DMS53 treated with DMSO at 0.1 percent for 48 hours (cell line): ENCODE measurements at regions not wholly inside any gene's neighbourhood (a gene's known extent, or its start where the extent isn't known, plus 50 kb on each side); places are given as distances from the start of the nearest gene placed in this dataset.

Experiments
- DNase-seq: peaks from one replicate; lab custom pipeline; 2025; ENCODE audit not compliant: unreplicated experiment; lab: John Stamatoyannopoulos, UW

GRCh38 chr4:108301545-108302251, 133.0 kb upstream of the LEF1 start:
- DNase-seq, result no peak

DNA sequence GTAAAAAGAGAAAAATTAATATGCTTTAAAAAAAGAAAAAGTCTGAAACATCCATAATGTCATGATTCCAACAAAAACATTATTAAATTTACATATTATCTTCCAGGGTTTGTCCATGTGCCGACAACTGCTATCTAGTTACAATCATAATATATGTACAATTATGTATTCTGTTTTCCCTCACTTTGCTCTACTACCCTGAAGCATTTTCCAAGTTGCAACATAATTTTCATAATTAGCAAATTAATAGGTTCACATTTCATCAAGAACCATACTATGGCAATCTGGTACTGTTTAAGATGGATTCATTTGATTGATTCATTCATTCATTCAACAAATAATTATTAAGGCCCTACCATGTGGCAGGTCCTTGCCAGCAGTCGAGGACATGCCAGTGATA, 128.9 kb upstream of the LEF1 start:
- DNase-seq, result no peak

DNA sequence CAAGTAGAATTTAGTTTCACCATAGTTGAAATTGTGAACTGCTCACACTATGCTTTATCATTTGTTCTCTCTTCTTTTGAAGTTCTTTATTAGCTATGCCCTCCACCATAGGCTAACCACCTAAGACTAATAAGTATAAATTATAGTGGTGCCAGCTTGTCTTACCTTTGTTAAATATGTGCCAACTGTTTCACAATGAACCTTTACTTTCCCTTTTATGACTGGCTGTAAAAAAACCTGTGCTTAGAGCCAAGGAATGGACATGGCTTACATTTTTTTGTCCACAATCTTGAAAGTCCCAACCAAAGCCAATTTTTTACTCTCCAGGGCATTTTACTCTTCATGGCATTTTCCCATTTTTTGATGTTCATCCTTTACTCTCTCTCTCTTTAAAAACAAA, 123.5 kb upstream of the LEF1 start:
- DNase-seq, result no peak

DNA sequence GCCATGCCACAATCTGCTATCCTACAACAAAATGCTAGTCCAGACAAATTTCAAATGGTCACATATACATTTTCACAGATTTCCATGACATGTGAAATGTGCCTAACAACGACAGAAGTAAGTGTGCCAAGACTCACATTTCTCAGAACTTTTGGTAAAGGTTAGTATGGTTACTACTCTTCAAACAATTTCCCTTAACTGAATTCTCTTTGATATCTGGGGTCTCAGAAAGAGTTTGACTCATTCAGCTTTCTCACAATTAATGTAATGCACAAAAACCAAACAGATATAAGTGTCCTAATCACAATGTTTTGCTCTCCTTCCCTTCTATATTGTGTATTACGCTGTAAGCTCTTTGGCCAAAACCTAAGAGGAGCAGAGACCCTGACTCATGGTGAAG, 122.4 kb upstream of the LEF1 start:
- DNase-seq, result no peak

GRCh38 chr4:108287834-108288413, 119.2 kb upstream of the LEF1 start:
- DNase-seq, result no peak

GRCh38 chr4:108280072-108280471, 111.3 kb upstream of the LEF1 start:
- no peak for DNase-seq

GRCh38 chr4:108276690-108277089, 108.0 kb upstream of the LEF1 start:
- no peak for DNase-seq

- no peak for DNase-seq
Observed at GRCh38 chr4:108272986-108273385, 104.3 kb upstream of the LEF1 start.

GRCh38 chr4:108272561-108272960, 103.8 kb upstream of the LEF1 start:
- DNase-seq, result peak; percentile 30

GRCh38 chr4:108272046-108272445, 103.3 kb upstream of the LEF1 start:
- peak; percentile 37 for DNase-seq

DNA sequence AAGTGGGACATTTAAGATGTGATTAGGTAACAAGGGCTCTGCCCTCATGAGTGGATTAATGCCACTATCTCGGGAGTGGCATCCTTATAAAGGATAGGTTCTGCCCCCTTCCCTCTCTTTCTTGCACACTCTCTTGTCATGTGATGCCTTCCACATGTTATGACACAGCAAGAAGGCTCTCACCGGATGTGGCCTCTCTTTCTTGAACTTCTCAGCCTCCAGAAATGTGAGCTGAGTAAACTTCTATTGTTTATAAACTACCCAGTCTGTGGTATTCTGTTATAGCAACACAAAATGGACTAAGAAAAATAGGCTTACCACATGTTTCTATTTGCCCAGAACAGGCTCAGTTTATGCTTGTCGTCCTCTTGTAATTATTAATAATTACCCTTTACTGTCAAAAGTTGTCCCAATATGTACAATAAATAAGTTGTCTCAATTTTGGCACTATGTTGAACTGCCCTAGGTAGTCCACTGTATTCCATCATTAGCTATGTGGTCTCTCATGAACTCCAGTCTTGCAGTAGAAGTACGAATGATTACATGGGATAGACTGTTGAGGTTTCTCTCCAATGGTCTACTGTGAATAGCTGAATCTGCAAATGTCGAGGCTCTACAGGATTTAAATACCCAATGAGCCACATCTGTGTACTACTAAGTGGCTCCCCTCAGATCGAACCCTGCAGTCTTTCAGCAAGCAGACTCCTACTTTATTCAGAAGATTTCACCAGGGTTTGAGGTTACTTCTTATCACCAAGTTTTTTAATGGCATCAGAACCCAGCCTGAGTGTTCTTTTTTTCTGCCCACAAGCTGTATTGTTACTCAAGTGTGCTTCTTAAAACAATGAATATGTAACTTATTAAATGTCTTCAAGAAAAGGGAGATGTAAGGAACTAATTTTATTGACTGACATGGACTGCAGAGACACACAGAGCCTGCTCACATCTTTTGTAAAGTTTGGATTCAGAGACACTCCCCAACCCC, 102.0 kb upstream of the LEF1 start:
- no peak for DNase-seq

GRCh38 chr4:108264693-108265092, 96.0 kb upstream of the LEF1 start:
- no peak for DNase-seq

DNA sequence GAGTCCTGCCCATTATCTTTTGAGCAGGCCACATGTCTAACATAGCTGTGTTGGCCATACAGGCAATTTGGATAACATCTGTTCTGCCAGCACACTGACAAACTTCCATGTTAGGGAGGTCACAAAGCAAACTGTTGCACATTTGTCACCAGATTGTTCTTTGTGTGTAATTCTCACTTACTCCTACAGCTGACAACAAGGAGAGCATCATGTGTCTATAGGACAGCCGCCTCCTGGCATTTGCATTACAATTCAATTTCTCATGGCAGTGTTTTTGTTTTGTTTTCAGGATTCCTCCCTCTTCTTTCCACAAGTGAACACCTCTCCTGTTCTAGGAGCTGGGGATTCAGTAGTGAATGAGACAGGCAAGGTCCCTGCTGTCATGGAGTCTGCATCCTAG, 94.3 kb upstream of the LEF1 start:
- no peak for DNase-seq

GRCh38 chr4:108261026-108261425, 92.3 kb upstream of the LEF1 start:
- no peak for DNase-seq

DNA sequence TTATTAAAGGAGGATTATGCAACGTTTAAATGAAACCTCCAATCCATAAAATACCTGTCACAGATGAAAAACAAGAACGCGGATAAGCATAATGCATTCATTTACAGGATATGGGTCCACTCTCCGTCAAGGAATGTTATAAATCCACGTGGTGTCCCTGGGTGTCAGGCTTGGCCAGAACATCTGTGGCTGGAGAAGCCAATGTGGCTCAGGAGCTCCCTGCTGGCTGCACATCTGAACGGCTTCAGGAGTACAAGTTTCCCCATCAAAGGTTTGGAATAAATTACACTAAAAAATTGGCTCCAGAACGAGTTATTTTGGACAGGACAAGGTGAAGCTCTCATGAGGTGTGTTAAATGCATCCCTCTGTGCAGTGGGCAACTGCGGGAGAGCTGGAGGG, 87.8 kb upstream of the LEF1 start:
- DNase-seq, result no peak

DNA sequence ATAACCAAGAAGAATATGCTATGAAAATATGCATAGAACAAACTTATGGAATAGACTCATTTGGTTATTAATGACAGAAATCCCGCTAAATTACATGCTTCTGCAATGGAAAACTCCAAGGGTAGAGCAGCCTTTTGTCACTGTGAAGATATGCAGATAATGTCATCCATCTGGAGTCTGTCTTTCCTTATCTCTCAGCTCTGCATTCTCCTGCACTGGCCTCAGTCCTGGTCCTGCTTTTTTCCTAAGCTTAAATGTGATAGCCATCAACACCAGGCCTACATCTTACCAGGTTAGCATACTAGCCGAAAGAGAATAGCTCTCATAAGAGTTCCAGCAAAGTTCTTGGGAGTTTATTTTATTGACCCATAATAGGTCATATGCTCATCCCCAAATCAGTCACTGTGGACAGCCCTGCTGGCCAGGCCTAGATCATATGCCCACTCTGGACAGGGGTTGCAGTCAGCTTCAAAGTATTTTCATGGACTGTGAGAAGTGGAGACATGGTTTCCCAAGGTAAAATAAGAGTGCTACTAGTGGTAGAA, 86.5 kb upstream of the LEF1 start:
- DNase-seq, result no peak

DNA sequence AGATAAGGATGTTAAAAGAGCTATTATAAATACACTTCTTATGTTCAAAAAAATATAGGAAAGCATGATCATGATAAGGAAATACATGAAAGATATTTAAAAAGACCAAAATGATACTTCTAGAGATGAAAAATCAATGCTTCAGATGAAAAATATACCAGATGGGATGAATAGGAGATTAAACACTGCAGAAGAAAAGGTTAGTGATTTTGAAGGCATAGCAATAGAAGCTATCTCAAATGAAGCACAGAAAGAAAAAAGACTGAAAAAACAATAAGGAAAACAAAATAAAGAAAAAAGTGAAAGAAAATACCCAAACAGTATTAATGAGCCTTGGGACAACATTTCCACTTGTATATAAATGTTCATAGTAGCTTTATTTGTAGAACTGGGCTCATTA, 80.7 kb upstream of the LEF1 start:
- no peak for DNase-seq

- peak; percentile 94 for DNase-seq
Observed at GRCh38 chr4:108247387-108248049, 78.8 kb upstream of the LEF1 start.

- DNase-seq, result no peak
Observed at GRCh38 chr4:108244606-108245005, 75.9 kb upstream of the LEF1 start.

- no peak for DNase-seq
Observed at GRCh38 chr4:108240366-108240765, 71.6 kb upstream of the LEF1 start.

DNA sequence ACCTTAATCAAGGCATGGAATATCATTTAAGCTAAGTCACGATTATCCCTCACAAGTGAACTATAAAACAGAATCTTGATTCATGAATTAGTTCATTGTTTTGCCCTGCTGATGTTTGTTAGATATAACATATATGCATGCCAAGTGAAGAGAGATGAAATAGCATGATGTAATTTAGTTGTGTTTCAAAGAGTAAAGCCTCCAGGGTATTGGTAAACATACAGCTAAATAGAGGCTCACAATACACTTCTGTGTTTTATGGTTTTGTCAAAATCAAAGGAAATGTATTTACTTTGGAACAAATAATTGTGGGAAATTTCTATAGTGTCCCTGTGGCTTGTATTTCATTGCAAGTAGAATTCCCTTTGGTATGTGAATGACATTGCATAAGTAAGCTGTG, 69.0 kb upstream of the LEF1 start:
- DNase-seq, result no peak
